OCI-LY1 (cell line): ENCODE measurements at regions not wholly inside any gene's neighbourhood (a gene's known extent, or its start where the extent isn't known, plus 50 kb on each side); places are given as distances from the start of the nearest gene placed in this dataset.

ENCODE experiments used
- H2AFZ ChIP-seq: fragments of 200-600 bp; sonication (generic), shearing (Covaris generic); 2 replicates; pipeline ENCODE4 v1.6.0; 2014; ENCODE audit warnings: antibody characterized with exemption, mild to moderate bottlenecking, low read length
- H3F3A ChIP-seq: fragments of 200-600 bp; sonication (generic), shearing (Covaris generic); 2 replicates; pipeline ENCODE4 v1.6.0; 2014; ENCODE audit warnings: mild to moderate bottlenecking, antibody characterized with exemption, low read length, moderate library complexity; ENCODE audit not compliant: insufficient read depth
- H3K27ac ChIP-seq: fragments of 200-600 bp; sonication (generic); 2 replicates; pipeline ENCODE4 v1.5.1; 2014; ENCODE audit warnings: low read length, mixed run types, mild to moderate bottlenecking, low read depth; ENCODE audit not compliant: poor library complexity, severe bottlenecking
- H3K27me3 ChIP-seq: fragments of 200-600 bp; sonication (generic); 2 replicates; pipeline ENCODE4 v1.6.0; 2014; ENCODE audit warnings: antibody characterized with exemption, mild to moderate bottlenecking, low read length, moderate library complexity; ENCODE audit not compliant: insufficient read depth
- H3K36me3 ChIP-seq: fragments of 200-600 bp; sonication (generic); 2 replicates; pipeline ENCODE4 v1.6.1; 2014; ENCODE audit warnings: mild to moderate bottlenecking, antibody characterized with exemption, low read length, moderate library complexity, mixed read lengths; ENCODE audit not compliant: insufficient read depth
- H3K4me1 ChIP-seq: fragments of 200-600 bp; sonication (generic); 2 replicates; pipeline ENCODE4 v1.5.1; 2014; ENCODE audit warnings: mild to moderate bottlenecking, low read length, moderate library complexity; ENCODE audit not compliant: insufficient read depth, severe bottlenecking
- H3K4me2 ChIP-seq: fragments of 200-600 bp; sonication (generic), shearing (Covaris generic); 2 replicates; pipeline ENCODE4 v1.6.1; 2014; ENCODE audit warnings: low read length
- H3K4me3 ChIP-seq: fragments of 200-600 bp; sonication (generic); 2 replicates; pipeline ENCODE4 v1.5.1; 2014; ENCODE audit warnings: low read length, low read depth, mild to moderate bottlenecking, mixed read lengths; ENCODE audit not compliant: poor library complexity, severe bottlenecking
- H3K79me2 ChIP-seq: fragments of 200-600 bp; shearing (Covaris generic); 2 replicates; pipeline ENCODE4 v1.6.1; 2016; ENCODE audit warnings: mixed run types, low read length, mixed read lengths; ENCODE audit not compliant: insufficient read depth
- H3K9ac ChIP-seq: fragments of 200-600 bp; sonication (generic), shearing (Covaris generic); 2 replicates; pipeline ENCODE4 v1.6.1; 2014; ENCODE audit warnings: mild to moderate bottlenecking, low read length, mixed read lengths
- H3K9me2 ChIP-seq: fragments of 200-600 bp; sonication (generic), shearing (Covaris generic); 2 replicates; pipeline ENCODE4 v1.6.1; 2014; ENCODE audit warnings: low read depth, mild to moderate bottlenecking, low read length, mixed read lengths
- H3K9me3 ChIP-seq: fragments of 200-600 bp; shearing (Covaris generic); 2 replicates; pipeline ENCODE4 v1.6.1; 2014; ENCODE audit warnings: low read length, mixed read lengths
- H4K20me1 ChIP-seq: fragments of 200-600 bp; sonication (generic), shearing (Covaris generic); 2 replicates; pipeline ENCODE4 v1.6.0; 2016; ENCODE audit warnings: mild to moderate bottlenecking, low read length; ENCODE audit not compliant: insufficient read depth
- CTCF ChIP-seq: fragments of 200-600 bp; sonication (generic), shearing (Covaris generic); IDR thresholded peaks from 2 replicates; pipeline ENCODE4 v1.5.1; 2017; ENCODE audit warnings: mild to moderate bottlenecking, antibody characterized with exemption, low read length, moderate library complexity, mixed read lengths
- EZH2 ChIP-seq: fragments of 200-600 bp; sonication (generic), shearing (Covaris generic); IDR thresholded peaks from 2 replicates; pipeline ENCODE4 v1.8.0; 2017; ENCODE audit warnings: borderline replicate concordance, mixed run types, mild to moderate bottlenecking, antibody characterized with exemption, low read length, moderate library complexity, mixed read lengths

GRCh38 chr2:53095664-53096063 is 671.9 kb upstream of the CHAC2 start:
- Histone ChIP-seq H4K20me1 (no peaks in the 10 kb centered on the region), H3K9ac (no peak overlapping the region), H3K36me3 (no peaks in the 10 kb centered on the region), H3K4me2 (no peak overlapping the region), H2AFZ (no peak overlapping the region), H3K4me3 (no peak overlapping the region), H3K4me1 (no peaks in the 10 kb centered on the region), H3F3A (no peaks in the 10 kb centered on the region), H3K27ac (no peak overlapping the region), H3K27me3 (no peaks in the 10 kb centered on the region), H3K79me2 (no peaks in the 10 kb centered on the region), H3K9me3 (no peaks in the 10 kb centered on the region), H3K9me2 (no peaks in the 10 kb centered on the region)
- TF ChIP-seq EZH2 (no peak), CTCF (no peak)

GRCh38 chr2:53095227-53095626 is 672.4 kb upstream of the CHAC2 start:
- Histone ChIP-seq H3F3A (no peaks in the 10 kb centered on the region), H3K27me3 (no peaks in the 10 kb centered on the region), H3K36me3 (no peaks in the 10 kb centered on the region), H3K4me2 (no peak overlapping the region), H3K9me3 (no peaks in the 10 kb centered on the region), H3K27ac (no peak overlapping the region), H3K9me2 (no peaks in the 10 kb centered on the region), H2AFZ (no peak overlapping the region), H3K4me1 (no peaks in the 10 kb centered on the region), H3K79me2 (no peaks in the 10 kb centered on the region), H4K20me1 (no peaks in the 10 kb centered on the region), H3K4me3 (no peak overlapping the region), H3K9ac (no peak overlapping the region)
- no peak for TF ChIP-seq CTCF
- TF ChIP-seq EZH2: no peak

GRCh38 chr2:53093355-53093754 is 674.2 kb upstream of the CHAC2 start:
- Histone ChIP-seq H2AFZ (no peak overlapping the region), H3K36me3 (no peaks in the 10 kb centered on the region)

More at GRCh38 chr2:53093355-53093754, 674.2 kb upstream of the CHAC2 start:
- Histone ChIP-seq H3K9me3 (no peaks in the 10 kb centered on the region), H3K9me2 (no peaks in the 10 kb centered on the region), H3K4me1 (no peaks in the 10 kb centered on the region), H3K4me3 (no peak overlapping the region), H3F3A (no peaks in the 10 kb centered on the region), H3K79me2 (no peaks in the 10 kb centered on the region), H3K27ac (no peak overlapping the region), H3K9ac (no peak overlapping the region), H4K20me1 (no peaks in the 10 kb centered on the region), H3K27me3 (no peaks in the 10 kb centered on the region), H3K4me2 (no peak overlapping the region)
- no peak for TF ChIP-seq EZH2
- TF ChIP-seq CTCF: no peak
